PFSK-1 (cell line): ENCODE measurements at regions not wholly inside any gene's neighbourhood (a gene's known extent, or its start where the extent isn't known, plus 50 kb on each side); places are given as distances from the start of the nearest gene placed in this dataset.

ENCODE experiments used
- FOXP2 ChIP-seq: optimal IDR thresholded peaks from 2 replicates; pipeline ENCODE3; 2011; ENCODE audit warnings: borderline replicate concordance, control low read depth, inconsistent platforms; ENCODE audit not compliant: insufficient read depth; ENCODE audit errors: extremely low read length, extremely low read depth
- POLR2AphosphoS5 ChIP-seq: IDR thresholded peaks from 2 replicates; pipeline ENCODE4 v1.6.1; 2012; ENCODE audit warnings: low read depth, mild to moderate bottlenecking, control low read depth, low read length, moderate library complexity
- REST ChIP-seq, 2 experiments: IDR thresholded peaks; 2 replicates each; pipeline versions ENCODE4 v1.6.1 to v1.8.0; 2011 to 2012; ENCODE audit warnings: low read depth in 2 of 2, low read length in 2 of 2, control low read depth in 1 of 2, inconsistent platforms in 1 of 2, mild to moderate bottlenecking in 1 of 2, moderate library complexity in 1 of 2; ENCODE audit not compliant: insufficient read depth in 1 of 2
- SIN3A ChIP-seq: IDR thresholded peaks from 2 replicates; pipeline ENCODE4 v1.6.1; 2012; ENCODE audit warnings: mild to moderate bottlenecking, low read length, moderate library complexity, borderline replicate concordance; ENCODE audit not compliant: insufficient read depth
- TAF1 ChIP-seq: IDR thresholded peaks from 2 replicates; pipeline ENCODE4 v1.6.1; 2012; ENCODE audit warnings: low read length, control low read depth, borderline replicate concordance; ENCODE audit not compliant: insufficient read depth

- TF ChIP-seq POLR2AphosphoS5 (no peak), FOXP2 (no peak), SIN3A (no peak), REST (IDR thresholded peaks at IDR 0.05; ENCODE audit: insufficient read depth in 1 of 2, low read depth in 2 of 2, low read length in 2 of 2) (no peak), TAF1 (no peak)
Observed at GRCh38 chr14:28681681-28682080, 84.9 kb upstream of the FOXG1 start.

GRCh38 chr14:28690029-28690692 is 76.4 kb upstream of the FOXG1 start:
- no peak for TF ChIP-seq FOXP2

- TF ChIP-seq TAF1, result no peak
- TF ChIP-seq POLR2AphosphoS5, result no peak
- no peak for TF ChIP-seq REST (IDR thresholded peaks at IDR 0.05; ENCODE audit: insufficient read depth in 1 of 2, low read depth in 2 of 2, low read length in 2 of 2)
- TF ChIP-seq FOXP2, result no peak
- no peak for TF ChIP-seq SIN3A
Observed at GRCh38 chr14:28695109-28695508, 71.5 kb upstream of the FOXG1 start.

- TF ChIP-seq REST (IDR thresholded peaks at IDR 0.05; ENCODE audit: insufficient read depth in 1 of 2, low read depth in 2 of 2, low read length in 2 of 2) (no peak), FOXP2 (no peak), POLR2AphosphoS5 (no peak), TAF1 (no peak), SIN3A (no peak)
Observed at GRCh38 chr14:28701733-28702132, 64.9 kb upstream of the FOXG1 start.

- TF ChIP-seq REST (IDR thresholded peaks at IDR 0.05; ENCODE audit: insufficient read depth in 1 of 2, low read depth in 2 of 2, low read length in 2 of 2) (no peak), TAF1 (no peak), FOXP2 (no peak), SIN3A (no peak), POLR2AphosphoS5 (no peak)
Observed at GRCh38 chr14:28703482-28703881, 63.1 kb upstream of the FOXG1 start.
